ENCODE measurements at regions not wholly inside any gene's neighbourhood (a gene's known extent, or its start where the extent isn't known, plus 50 kb on each side); places are given as distances from the start of the nearest gene placed in this dataset.

- Histone ChIP-seq H4K20me1 (ENCODE audit: insufficient read depth, low read length) (no peaks in the 10 kb centered on the region), H3K4me1 (ENCODE audit: insufficient read depth, low read length, severe bottlenecking) (no peaks in the 10 kb centered on the region), H3K79me2 (ENCODE audit: insufficient read depth, low read length) (no peaks in the 10 kb centered on the region), H3F3A (ENCODE audit: insufficient read depth, low read length) (no peaks in the 10 kb centered on the region), H3K36me3 (ENCODE audit: insufficient read depth, low read length) (no peaks in the 10 kb centered on the region), H3K9ac (ENCODE audit: low read length) (no peak overlapping the region), H2AFZ (ENCODE audit: low read length) (no peak overlapping the region), H3K4me2 (ENCODE audit: low read length) (no peak overlapping the region), H3K27ac (ENCODE audit: low read depth, low read length, poor library complexity, severe bottlenecking) (no peak overlapping the region), H3K9me2 (ENCODE audit: low read depth, low read length) (no peaks in the 10 kb centered on the region), H3K4me3 (ENCODE audit: low read depth, low read length, poor library complexity, severe bottlenecking) (no peak overlapping the region), H3K9me3 (ENCODE audit: low read length) (no peaks in the 10 kb centered on the region), H3K27me3 (ENCODE audit: insufficient read depth, low read length) (no peaks in the 10 kb centered on the region)
- no peak for TF ChIP-seq CTCF (IDR thresholded peaks at IDR 0.05; ENCODE audit: low read length)
- no peak for TF ChIP-seq EZH2 (IDR thresholded peaks at IDR 0.05; ENCODE audit: borderline replicate concordance, low read length)
Observed at GRCh38 chr10:117948493-117948892, 98.2 kb downstream of the RAB11FIP2 start.

- H3K4me2 ChIP-seq (ENCODE audit: low read length), result no peak overlapping the region
- no peaks in the 10 kb centered on the region for H3K27me3 ChIP-seq (ENCODE audit: insufficient read depth, low read length)
- H3K4me3 ChIP-seq (ENCODE audit: low read depth, low read length, poor library complexity, severe bottlenecking), result no peak overlapping the region
Observed at GRCh38 chr10:117950408-117950807, 96.3 kb downstream of the RAB11FIP2 start.

More at GRCh38 chr10:117950408-117950807, 96.3 kb downstream of the RAB11FIP2 start:
- TF ChIP-seq EZH2 (IDR thresholded peaks at IDR 0.05; ENCODE audit: borderline replicate concordance, low read length) (no peak), CTCF (IDR thresholded peaks at IDR 0.05; ENCODE audit: low read length) (no peak)
- no peak overlapping the region for H3K27ac ChIP-seq (ENCODE audit: low read depth, low read length, poor library complexity, severe bottlenecking)
- no peak overlapping the region for H3K9ac ChIP-seq (ENCODE audit: low read length)
- no peaks in the 10 kb centered on the region for H4K20me1 ChIP-seq (ENCODE audit: insufficient read depth, low read length)
- no peaks in the 10 kb centered on the region for H3K36me3 ChIP-seq (ENCODE audit: insufficient read depth, low read length)
- no peaks in the 10 kb centered on the region for H3K9me2 ChIP-seq (ENCODE audit: low read depth, low read length)
- no peaks in the 10 kb centered on the region for H3K4me1 ChIP-seq (ENCODE audit: insufficient read depth, low read length, severe bottlenecking)
- no peak overlapping the region for H2AFZ ChIP-seq (ENCODE audit: low read length)
- H3F3A ChIP-seq (ENCODE audit: insufficient read depth, low read length), result no peaks in the 10 kb centered on the region
- H3K9me3 ChIP-seq (ENCODE audit: low read length), result no peaks in the 10 kb centered on the region
- no peaks in the 10 kb centered on the region for H3K79me2 ChIP-seq (ENCODE audit: insufficient read depth, low read length)

Data from OCI-LY1 (cell line).